HL-60 (cell line): ENCODE measurements at regions not wholly inside any gene's neighbourhood (a gene's known extent, or its start where the extent isn't known, plus 50 kb on each side); places are given as distances from the start of the nearest gene placed in this dataset.

Experiments used
- DNase-seq, 2 experiments: peaks; one replicate each; pipeline ENCODE4 v3.0.0-alpha.2; 2010 to 2020; ENCODE audit warnings: low read depth in 1 of 2, low spot score in 1 of 2
- H3K27ac ChIP-seq: fragments of 250-450 bp; sonication (Bioruptor Pico); replicated peaks from 2 replicates; pipeline ENCODE4 v1.5.1; 2020; ENCODE audit warnings: mild to moderate bottlenecking, moderate library complexity
- H3K27me3 ChIP-seq: fragments of 250-450 bp; sonication (Bioruptor Pico); 2 replicates; pipeline ENCODE4 v1.5.1; 2021; ENCODE audit warnings: mild to moderate bottlenecking, moderate library complexity; ENCODE audit not compliant: insufficient read depth, poor library complexity, severe bottlenecking
- H3K4me3 ChIP-seq: replicated peaks from 2 replicates; pipeline ENCODE4 v1.5.1; 2011; ENCODE audit warnings: mild to moderate bottlenecking, control low read depth, low read length; ENCODE audit not compliant: insufficient read depth
- CTCF ChIP-seq: IDR thresholded peaks from one replicate; pipeline ENCODE4 v1.5.1; 2011; ENCODE audit warnings: low read length, control low read depth, inconsistent platforms; ENCODE audit not compliant: insufficient read depth
- GABPA ChIP-seq: IDR thresholded peaks from 2 replicates; pipeline ENCODE4 v1.6.1; 2012; ENCODE audit warnings: low read depth
- POLR2AphosphoS5 ChIP-seq: IDR thresholded peaks from 2 replicates; pipeline ENCODE4 v1.6.1; 2012; ENCODE audit warnings: low read depth
- REST ChIP-seq: IDR thresholded peaks from 2 replicates; pipeline ENCODE4 v1.6.1; 2012; ENCODE audit warnings: low read depth; ENCODE audit not compliant: insufficient replicate concordance
- SPI1 ChIP-seq: IDR thresholded peaks from 2 replicates; pipeline ENCODE4 v1.6.1; 2012; ENCODE audit warnings: low read depth, mild to moderate bottlenecking, borderline replicate concordance

- no peak for DNase-seq
- no peak overlapping the region for H3K4me3 ChIP-seq
- no peaks in the 10 kb centered on the region for H3K27me3 ChIP-seq
- TF ChIP-seq POLR2AphosphoS5 (no peak), SPI1 (no peak), GABPA (no peak), CTCF (no peak), REST (no peak)
- H3K27ac ChIP-seq: no peak overlapping the region
Measured at GRCh38 chr1:239222999-239223398, 163.4 kb upstream of the CHRM3 start.

GRCh38 chr1:239221656-239222055 lies 164.7 kb upstream of the CHRM3 start:
- Histone ChIP-seq H3K27me3 (no peaks in the 10 kb centered on the region), H3K4me3 (no peak overlapping the region), H3K27ac (no peak overlapping the region)
- no peak for DNase-seq
- TF ChIP-seq GABPA (no peak), CTCF (no peak), SPI1 (no peak), REST (no peak), POLR2AphosphoS5 (no peak)

- Histone ChIP-seq H3K4me3 (no peak overlapping the region), H3K27ac (no peak overlapping the region), H3K27me3 (no peaks in the 10 kb centered on the region)
- no peak for DNase-seq
- TF ChIP-seq CTCF: no peak
- TF ChIP-seq GABPA: no peak
- no peak for TF ChIP-seq POLR2AphosphoS5
- TF ChIP-seq SPI1: no peak
- no peak for TF ChIP-seq REST
Measured at GRCh38 chr1:239219679-239220078, 166.7 kb upstream of the CHRM3 start.
